GM19043 (cell line): ENCODE measurements at regions not wholly inside any gene's neighbourhood (a gene's known extent, or its start where the extent isn't known, plus 50 kb on each side); places are given as distances from the start of the nearest gene placed in this dataset.

Source experiments
- ATAC-seq: cut with Tn5 transposase; IDR thresholded peaks from one replicate; pipeline ENCODE4 v1.9.1; 2021; ENCODE audit warnings: low read depth; ENCODE audit not compliant: unreplicated experiment

GRCh38 chr20:50311308-50312001, 120.8 kb downstream of the CEBPB start:
- no peak for ATAC-seq

- ATAC-seq: no peak
These were observed 121.5 kb downstream of the CEBPB start for GRCh38 chr20:50312002-50312681.

- ATAC-seq: no peak
These were observed 122.3 kb downstream of the CEBPB start for GRCh38 chr20:50312682-50313521.

GRCh38 chr20:50313522-50313820, 122.8 kb downstream of the CEBPB start:
- no peak for ATAC-seq

GRCh38 chr20:50313827-50314677, 123.4 kb downstream of the CEBPB start:
- ATAC-seq: no peak

GRCh38 chr20:50314678-50315335, 124.2 kb downstream of the CEBPB start:
- no peak for ATAC-seq

- no peak for ATAC-seq
These were observed 125.2 kb downstream of the CEBPB start for GRCh38 chr20:50315586-50316551.

GRCh38 chr20:50317116-50317515, 126.5 kb downstream of the CEBPB start:
- ATAC-seq: no peak

GRCh38 chr20:50317609-50318008, 127.0 kb downstream of the CEBPB start:
- no peak for ATAC-seq

- no peak for ATAC-seq
These were observed 128.1 kb downstream of the CEBPB start for GRCh38 chr20:50318710-50319109.

GRCh38 chr20:50320005-50320900, 129.6 kb downstream of the CEBPB start:
- ATAC-seq: no peak

- ATAC-seq: no peak
These were observed 130.5 kb downstream of the CEBPB start for GRCh38 chr20:50320901-50321796.

- no peak for ATAC-seq
These were observed 131.3 kb downstream of the CEBPB start for GRCh38 chr20:50321797-50322480.

- no peak for ATAC-seq
These were observed 132.1 kb downstream of the CEBPB start for GRCh38 chr20:50322703-50323131.

- ATAC-seq: no peak
These were observed 132.6 kb downstream of the CEBPB start for GRCh38 chr20:50323209-50323608.
